LNCAP (cell line): ENCODE measurements at regions not wholly inside any gene's neighbourhood (a gene's known extent, or its start where the extent isn't known, plus 50 kb on each side); places are given as distances from the start of the nearest gene placed in this dataset.

ENCODE experiments used
- TF ChIP-seq, protein P1 (sequence below): fragments of 450-650 bp; IDR thresholded peaks from 2 replicates; pipeline ENCODE4 v1.5.1; 2017; ENCODE audit warnings: mild to moderate bottlenecking

DNA sequence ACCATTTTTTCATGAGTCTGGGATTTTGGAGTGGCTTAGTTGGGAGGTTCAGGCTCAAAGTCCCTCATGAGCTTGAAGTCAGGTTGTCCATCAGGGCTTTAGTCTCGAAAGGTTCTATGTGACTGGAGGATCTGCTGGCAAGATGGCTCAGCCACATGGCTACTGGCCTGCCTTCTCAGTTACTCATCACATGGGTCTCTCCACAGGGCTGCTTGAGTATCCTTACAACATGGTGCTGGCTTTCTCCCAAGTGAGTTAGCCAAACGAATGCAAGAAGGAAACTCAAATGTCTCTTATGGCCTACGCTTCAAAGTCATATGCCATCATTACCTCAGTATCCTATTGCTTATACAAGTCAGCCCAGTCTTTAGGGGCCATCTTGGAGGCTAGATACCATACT is 106.3 kb upstream of the VCX3B start:
- TF ChIP-seq, protein P1, sequence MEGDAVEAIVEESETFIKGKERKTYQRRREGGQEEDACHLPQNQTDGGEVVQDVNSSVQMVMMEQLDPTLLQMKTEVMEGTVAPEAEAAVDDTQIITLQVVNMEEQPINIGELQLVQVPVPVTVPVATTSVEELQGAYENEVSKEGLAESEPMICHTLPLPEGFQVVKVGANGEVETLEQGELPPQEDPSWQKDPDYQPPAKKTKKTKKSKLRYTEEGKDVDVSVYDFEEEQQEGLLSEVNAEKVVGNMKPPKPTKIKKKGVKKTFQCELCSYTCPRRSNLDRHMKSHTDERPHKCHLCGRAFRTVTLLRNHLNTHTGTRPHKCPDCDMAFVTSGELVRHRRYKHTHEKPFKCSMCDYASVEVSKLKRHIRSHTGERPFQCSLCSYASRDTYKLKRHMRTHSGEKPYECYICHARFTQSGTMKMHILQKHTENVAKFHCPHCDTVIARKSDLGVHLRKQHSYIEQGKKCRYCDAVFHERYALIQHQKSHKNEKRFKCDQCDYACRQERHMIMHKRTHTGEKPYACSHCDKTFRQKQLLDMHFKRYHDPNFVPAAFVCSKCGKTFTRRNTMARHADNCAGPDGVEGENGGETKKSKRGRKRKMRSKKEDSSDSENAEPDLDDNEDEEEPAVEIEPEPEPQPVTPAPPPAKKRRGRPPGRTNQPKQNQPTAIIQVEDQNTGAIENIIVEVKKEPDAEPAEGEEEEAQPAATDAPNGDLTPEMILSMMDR = no peak

DNA sequence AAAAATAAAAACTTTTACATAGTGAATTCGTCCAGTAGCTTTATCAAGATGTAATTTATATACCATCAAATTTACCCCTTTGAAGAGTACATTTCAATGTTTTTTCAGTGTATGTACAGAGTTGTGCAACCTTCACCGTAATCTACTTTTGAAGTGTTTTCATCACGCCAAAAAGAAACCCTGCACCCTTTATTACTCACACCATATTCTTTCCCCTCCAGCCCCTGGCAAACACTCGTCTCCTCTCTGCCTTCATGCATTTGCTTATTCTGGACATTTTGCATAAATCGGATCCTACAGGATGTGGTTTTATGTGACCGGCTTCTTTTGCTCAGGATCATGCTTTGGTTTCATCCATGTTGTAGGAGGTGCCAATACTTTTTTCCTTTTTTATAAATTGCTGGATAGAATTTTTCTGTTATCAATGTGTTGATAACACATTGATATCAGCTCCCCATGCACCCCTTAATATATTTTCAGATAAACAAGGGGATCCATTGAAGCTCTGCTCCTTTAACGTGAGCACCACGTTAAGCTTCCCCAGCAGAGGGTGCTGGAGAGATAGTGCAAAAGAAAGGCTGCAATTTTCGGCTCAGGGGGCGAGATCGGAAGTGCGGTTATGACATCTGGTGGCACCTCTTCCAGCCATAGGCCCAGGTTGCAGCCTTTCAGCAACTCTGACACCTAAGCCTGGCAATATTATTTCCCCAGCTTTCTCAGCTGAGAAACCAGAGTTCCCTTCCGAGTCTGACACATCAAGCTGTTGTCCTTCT is 100.1 kb upstream of the VCX3B start:
- TF ChIP-seq, protein P1 = peak; percentile 36

DNA sequence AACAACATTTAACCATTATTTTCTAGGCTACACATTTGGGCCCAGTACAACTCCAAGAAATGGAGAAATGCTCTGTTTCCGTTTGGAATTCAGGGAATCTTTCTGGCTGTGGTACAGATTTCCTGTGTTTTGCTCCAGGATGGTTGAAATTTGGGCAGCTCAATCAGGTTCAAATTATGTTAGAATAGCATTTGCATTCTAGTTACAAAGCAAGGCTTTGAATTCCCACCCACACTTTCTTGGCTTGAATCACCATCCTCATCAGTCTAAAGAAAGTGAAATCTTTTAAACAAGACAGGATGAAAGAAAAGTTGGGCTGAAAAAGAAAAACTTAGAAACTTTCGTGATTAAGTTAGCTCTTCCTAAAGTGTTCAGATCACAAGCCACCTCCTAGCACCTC is 98.1 kb upstream of the VCX3B start:
- TF ChIP-seq, protein P1 = no peak

DNA sequence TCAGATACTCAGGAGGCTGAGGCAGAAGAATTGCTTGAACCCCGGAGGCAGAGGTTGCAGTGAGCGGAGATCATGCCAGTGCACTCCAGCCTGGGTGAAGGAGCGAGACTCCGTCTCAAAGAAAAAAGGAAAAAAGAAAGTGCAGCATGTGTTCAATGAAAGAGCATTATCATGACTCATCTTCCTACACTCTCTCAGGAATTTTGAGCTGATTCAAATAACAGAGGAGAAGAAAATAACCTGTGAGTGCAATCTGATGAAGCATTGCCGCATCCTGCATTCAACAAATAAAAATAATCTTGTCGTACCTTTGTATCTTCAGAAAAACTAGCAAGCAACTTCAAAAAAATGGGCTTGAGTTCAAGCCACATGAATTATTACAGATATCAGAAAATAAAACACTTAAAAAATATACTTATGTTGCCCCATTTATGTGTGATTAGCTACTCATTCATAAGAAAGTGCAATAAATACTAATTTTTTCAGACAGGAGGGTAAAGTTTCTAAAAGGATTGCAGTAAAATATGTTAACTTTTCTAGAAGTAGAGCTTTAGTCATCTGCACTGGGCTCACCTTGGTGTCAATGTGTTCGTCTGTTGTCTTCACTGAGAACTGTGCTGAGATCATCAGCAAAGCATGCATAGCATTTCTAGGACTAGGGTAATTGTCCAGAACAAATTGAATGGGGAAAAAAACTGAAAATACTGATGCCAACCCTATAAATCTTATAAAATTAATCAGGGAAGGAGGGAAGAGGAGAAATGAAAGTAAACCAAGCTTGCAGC is 90.4 kb upstream of the VCX3B start:
- TF ChIP-seq, protein P1 = no peak

DNA sequence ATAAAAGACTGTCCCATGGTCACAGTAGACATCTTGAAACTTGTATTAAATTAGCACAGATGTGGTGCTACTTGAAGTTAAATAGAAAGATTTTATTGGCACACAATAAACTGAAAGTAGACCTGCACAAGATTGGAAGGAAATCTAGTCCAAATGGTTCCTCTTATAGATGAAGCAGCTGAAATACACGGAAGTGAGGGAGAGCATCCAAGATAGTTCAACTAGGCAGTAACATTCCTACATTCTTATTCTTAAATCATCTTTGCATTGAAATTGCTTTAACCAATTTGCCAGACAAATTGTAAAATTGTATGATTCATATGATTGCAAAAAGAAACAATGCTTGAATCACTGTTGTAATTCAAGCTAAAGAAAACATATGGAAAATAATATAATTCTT is 87.6 kb upstream of the VCX3B start:
- TF ChIP-seq, protein P1 = no peak

DNA sequence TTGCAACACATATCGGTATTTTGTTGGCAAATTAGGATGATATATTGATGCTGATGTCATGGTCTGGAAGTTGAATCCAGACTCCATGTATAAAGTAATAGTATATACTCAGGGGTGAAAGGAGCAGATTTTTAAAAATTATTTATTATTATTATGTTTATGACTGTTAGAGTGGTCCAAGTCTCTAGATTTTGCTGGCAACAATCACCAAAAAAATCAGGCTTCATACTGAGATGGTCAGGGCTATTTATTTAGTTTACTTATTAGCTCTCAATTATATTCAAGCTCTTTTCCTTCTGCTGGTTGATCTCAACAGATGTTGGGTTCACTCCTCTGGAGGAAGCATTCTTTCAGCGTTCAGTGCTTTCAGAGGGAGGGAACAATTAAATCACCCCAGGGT is 73.9 kb upstream of the VCX3B start:
- TF ChIP-seq, protein P1 = no peak

DNA sequence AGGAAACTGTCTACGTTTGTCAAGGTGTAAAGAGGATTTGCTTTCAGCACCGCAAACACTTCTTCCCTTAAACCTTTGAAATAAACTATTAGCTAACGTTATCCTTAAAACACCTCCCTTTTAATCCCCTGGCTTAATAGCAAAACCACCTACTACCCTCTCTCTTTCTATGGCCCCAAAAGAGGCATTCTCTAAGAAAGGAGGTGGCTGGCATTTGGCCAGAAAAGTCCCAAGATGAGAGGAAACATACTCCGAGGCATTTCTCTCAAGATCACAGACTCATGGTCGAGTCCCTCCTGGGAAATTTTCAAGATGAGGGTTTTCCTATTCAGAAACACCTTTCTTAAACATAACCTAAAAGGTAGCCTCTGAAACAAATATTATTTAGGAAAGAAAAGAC is 60.6 kb upstream of the VCX3B start:
- TF ChIP-seq, protein P1 = no peak
